GM12878 (cell line): ENCODE measurements at regions not wholly inside any gene's neighbourhood (a gene's known extent, or its start where the extent isn't known, plus 50 kb on each side); places are given as distances from the start of the nearest gene placed in this dataset.
"Not testable (repeated sequence)": the region's sequence is repeated elsewhere in the genome, so short reads cannot be mapped to it uniquely, and the experiment has no call there.

Experiments used
- ATAC-seq: fragments of 200-7000 bp; cut with Tn5 transposase; 3 replicates; pipeline ENCODE4 v1.9.1; 2020; ENCODE audit warnings: mild to moderate bottlenecking, moderate library complexity
- BruUV-seq: library from RNA; stranded (reverse); fragments of 400-500 nt; replicated peaks from 2 replicates; lab custom pipeline; 2021; lab: Mats Ljungman, UMichigan
- CTCF ChIA-PET: fragments of 300-600 bp; sonication (Branson Sonifier 250); formaldehyde crosslinking; extraction: SDS; loops from one replicate; lab custom pipeline; 2021; ENCODE audit warnings: inconsistent platforms; lab: Yijun Ruan, JAX
- POLR2A ChIA-PET: fragments of 350-600 bp; formaldehyde crosslinking; extraction: SDS; loops from one replicate; lab custom pipeline; 2021; ENCODE audit warnings: inconsistent platforms; lab: Charles Lee
- RAD21 ChIA-PET: fragments of 300-600 bp; sonication (Branson Sonifier 250); formaldehyde crosslinking; loops from one replicate; lab custom pipeline; 2023; ENCODE audit warnings: antibody characterized with exemption; ENCODE audit not compliant: unreplicated experiment; lab: Charles Lee
- SMC1A ChIA-PET: fragments of 300-600 bp; sonication (Branson Sonifier 250); formaldehyde crosslinking; loops from one replicate; lab custom pipeline; 2023; ENCODE audit not compliant: unreplicated experiment, uncharacterized antibody; lab: Charles Lee
- DNase-seq: peaks from one replicate; pipeline ENCODE4 v3.0.0-alpha.2; 2011; ENCODE audit warnings: low read depth, low spot score
- FAIRE-seq: peaks from 3 replicates; lab custom pipeline; 2011; peaks lifted over from hg19 to GRCh38; lab: Jason Lieb, UNC
- H2AFZ ChIP-seq: 2 replicates; pipeline ENCODE4 v1.6.0; 2011; ENCODE audit warnings: low read depth, low read length, control low read depth; ENCODE audit not compliant: control insufficient read depth
- H3K27ac ChIP-seq: 2 replicates; pipeline ENCODE4 v1.5.1; 2011; ENCODE audit warnings: control low read depth; ENCODE audit not compliant: control insufficient read depth, insufficient read depth
- H3K27me3 ChIP-seq, 2 experiments: replicated peaks in 1 of 2; 2 replicates each; pipeline versions ENCODE4 v1.6.0 to v1.6.1; 2011; ENCODE audit warnings: low read length in 1 of 2; ENCODE audit not compliant: control insufficient read depth in 2 of 2, insufficient read depth in 2 of 2
- H3K36me3 ChIP-seq, 2 experiments: 2 replicates each; pipeline ENCODE4 v1.5.1; 2011; ENCODE audit warnings: low read length in 1 of 2; ENCODE audit not compliant: control insufficient read depth in 2 of 2, insufficient read depth in 2 of 2
- H3K4me1 ChIP-seq: 2 replicates; pipeline ENCODE4 v1.6.1; 2011; ENCODE audit warnings: mild to moderate bottlenecking, low read length, moderate library complexity, mixed read lengths; ENCODE audit not compliant: control insufficient read depth, insufficient read depth
- H3K4me2 ChIP-seq: 2 replicates; pipeline ENCODE4 v1.6.0; 2011; ENCODE audit warnings: control low read depth; ENCODE audit not compliant: control insufficient read depth, insufficient read depth
- H3K4me3 ChIP-seq: fragments of 200-600 bp; sonication (generic); 2 replicates; pipeline ENCODE4 v1.5.1; 2016
- H3K79me2 ChIP-seq: 2 replicates; pipeline ENCODE4 v1.6.0; 2011; ENCODE audit warnings: low read length; ENCODE audit not compliant: control insufficient read depth, insufficient read depth
- H3K9ac ChIP-seq: 2 replicates; pipeline ENCODE4 v1.8.0; 2011; ENCODE audit warnings: low read length, control low read depth, mixed read lengths; ENCODE audit not compliant: control insufficient read depth, insufficient read depth
- H3K9me3 ChIP-seq: replicated peaks from 3 replicates; pipeline ENCODE4 v1.5.1; 2011; ENCODE audit warnings: mild to moderate bottlenecking, low read length; ENCODE audit not compliant: control insufficient read depth, insufficient read depth
- H4K20me1 ChIP-seq: 2 replicates; pipeline ENCODE4 v1.6.0; 2011; ENCODE audit not compliant: control insufficient read depth, insufficient read depth
- CREB1 ChIP-seq: IDR thresholded peaks from 2 replicates; pipeline ENCODE4 v1.6.1; 2012; ENCODE audit warnings: low read depth, mild to moderate bottlenecking, inconsistent platforms
- EZH2 ChIP-seq: IDR thresholded peaks from 2 replicates; pipeline ENCODE4 v1.6.1; 2012; ENCODE audit warnings: low read depth, mild to moderate bottlenecking, control low read depth, inconsistent platforms, low read length, borderline replicate concordance; ENCODE audit not compliant: control insufficient read depth
- HCFC1 ChIP-seq: fragments of 150-350 bp; IDR thresholded peaks from 2 replicates; pipeline ENCODE4 v1.6.1; 2014; ENCODE audit warnings: low read length
- JUNB ChIP-seq: IDR thresholded peaks from 2 replicates; pipeline ENCODE4 v1.6.1; 2016; ENCODE audit warnings: antibody characterized with exemption, mild to moderate bottlenecking
- MYC ChIP-seq: IDR thresholded peaks from 2 replicates; pipeline ENCODE4 v1.6.1; 2011; ENCODE audit warnings: mild to moderate bottlenecking, low read length, moderate library complexity, inconsistent platforms; ENCODE audit not compliant: insufficient read depth, insufficient replicate concordance, insufficient read length, severe bottlenecking
- NFYB ChIP-seq: IDR thresholded peaks from 2 replicates; pipeline ENCODE4 v1.6.1; 2011; ENCODE audit warnings: low read depth, mild to moderate bottlenecking, low read length, improper control_type of control experiment, moderate library complexity; ENCODE audit not compliant: insufficient read depth
- NR2C2 ChIP-seq: IDR thresholded peaks from 2 replicates; pipeline ENCODE4 v1.6.1; 2011; ENCODE audit warnings: borderline replicate concordance, low read depth; ENCODE audit not compliant: control insufficient read depth, insufficient read length
- POLR2AphosphoS2 ChIP-seq: IDR thresholded peaks from 2 replicates; pipeline ENCODE4 v1.6.1; 2011; ENCODE audit warnings: low read depth, mild to moderate bottlenecking, low read length, improper control_type of control experiment, moderate library complexity
- TCF7 ChIP-seq: IDR thresholded peaks from 2 replicates; pipeline ENCODE4 v1.6.1; 2014; ENCODE audit warnings: antibody characterized with exemption, borderline replicate concordance
- ZNF274 ChIP-seq: IDR thresholded peaks from one replicate; pipeline ENCODE4 v1.8.0; 2011; ENCODE audit not compliant: insufficient read length, insufficient read depth
- ZZZ3 ChIP-seq: IDR thresholded peaks from 2 replicates; pipeline ENCODE4 v1.6.1; 2011; ENCODE audit warnings: low read depth; ENCODE audit not compliant: control insufficient read depth, insufficient read length
- WGBS: methylation state at CpG from one replicate; pipeline ENCODE4 v1.1.6; 2016; ENCODE audit warnings: low lambda C conversion rate; ENCODE audit not compliant: insufficient replicate concordance, insufficient coverage; ENCODE audit errors: missing lambda C conversion rate; 5-methylcytosine and 5-hydroxymethylcytosine counted together
- in situ Hi-C: fragments of 300-500 bp; cut with MboI; formaldehyde crosslinking; loops from 9 replicates; pipeline ENCODE4 v1.14.3; 2018; ENCODE audit warnings: mixed read lengths
- intact Hi-C: fragments of 100-400 bp; cut with micrococcal nuclease; formaldehyde crosslinking; loops from one replicate; pipeline ENCODE4 v1.14.2; 2022; ENCODE audit not compliant: unreplicated experiment
- TF ChIP-seq, protein P1 (sequence below): fragments of 450-650 bp; IDR thresholded peaks from 2 replicates; pipeline ENCODE4 v1.6.1; 2016; ENCODE audit warnings: mild to moderate bottlenecking
- TF ChIP-seq, protein P2 (sequence below): IDR thresholded peaks from 2 replicates; pipeline ENCODE4 v1.6.1; 2012; ENCODE audit warnings: low read length, inconsistent platforms
- TF ChIP-seq, protein P3 (sequence below): fragments of 450-650 bp; conservative IDR thresholded peaks from 2 replicates; pipeline ENCODE4 v1.6.1; 2017; ENCODE audit warnings: mild to moderate bottlenecking, moderate library complexity

DNA sequence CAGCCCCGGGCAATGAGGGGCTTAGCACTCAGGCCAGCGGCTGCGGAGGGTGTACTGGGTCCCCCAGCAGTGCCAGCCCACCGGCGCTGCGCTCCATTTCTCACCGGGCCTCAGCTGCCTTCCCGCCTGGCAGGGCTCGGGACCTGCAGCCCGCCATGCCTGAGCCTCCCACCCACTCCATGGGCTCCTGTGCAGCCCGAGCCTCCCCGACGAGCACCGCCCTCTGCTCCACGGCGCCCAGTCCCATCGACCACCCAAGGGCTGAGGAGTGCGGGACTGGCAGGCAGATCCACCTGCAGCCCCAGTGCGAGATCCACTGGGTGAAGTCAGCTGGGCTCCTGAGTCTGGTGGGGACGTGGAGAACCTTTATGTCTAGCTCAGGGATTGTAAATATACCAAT, 63.9 kb upstream of the TEX13C start:
- H3K27me3 ChIP-seq, H3K27ac ChIP-seq, H3K9ac ChIP-seq, H2AFZ ChIP-seq, H3K9me3 ChIP-seq, H3K4me3 ChIP-seq, H4K20me1 ChIP-seq, BruUV-seq, RAD21 ChIA-PET, DNase-seq, H3K79me2 ChIP-seq, CTCF ChIA-PET, intact Hi-C loops, in situ Hi-C loops, FAIRE-seq, POLR2A ChIA-PET, H3K36me3 ChIP-seq, H3K4me1 ChIP-seq, ATAC-seq, H3K4me2 ChIP-seq: not testable (repeated sequence)
- SMC1A ChIA-PET, result interaction anchor here (1.9 kb wide), 1 partner anchor 20 kb away, joined by 4 read pairs; no protein-coding TSS in a partner anchor
- 74% methylated on average over 20 of the region's 20 CpGs for WGBS

DNA sequence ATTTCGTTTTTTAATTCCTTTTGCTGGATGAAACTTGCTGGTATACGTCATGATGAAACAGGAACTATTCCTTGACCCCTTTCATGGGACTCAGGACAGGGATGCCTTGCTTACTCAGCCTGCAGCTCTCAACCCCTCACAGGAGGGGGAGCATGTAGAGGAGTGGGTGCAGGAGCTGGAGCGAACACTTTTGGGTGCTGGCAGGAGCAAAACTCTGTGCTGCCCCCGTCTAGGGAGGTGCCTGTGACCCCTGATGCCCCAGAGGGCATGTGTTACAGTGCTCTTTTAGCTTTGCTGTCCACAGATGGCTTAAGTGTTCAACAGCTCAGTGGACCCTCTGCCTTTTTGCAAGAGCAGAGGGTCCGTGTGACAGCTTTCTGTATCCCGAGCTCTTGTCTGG, 56.8 kb upstream of the TEX13C start:
- Histone ChIP-seq H3K27ac (no peak overlapping the region), H3K27me3 (no peaks in the 10 kb centered on the region), H3K9me3 (no peaks in the 10 kb centered on the region), H3K79me2 (no peaks in the 10 kb centered on the region), H3K4me1 (no peaks in the 10 kb centered on the region), H3K36me3 (no peaks in the 10 kb centered on the region), H3K9ac (no peak overlapping the region), H3K4me2 (no peak overlapping the region), H4K20me1 (no peaks in the 10 kb centered on the region), H2AFZ (no peak overlapping the region), H3K4me3 (no peak overlapping the region)
- in situ Hi-C loops, result no loop called here
- ChIA-PET SMC1A (no interaction called here), CTCF (no interaction called here), POLR2A (no interaction called here), RAD21 (no interaction called here)
- FAIRE-seq (no peak), DNase-seq (no peak), ATAC-seq (no peak)
- 22% methylated on average over 6 of the region's 6 CpGs for WGBS
- no TSS peak for BruUV-seq
- intact Hi-C loops, result no loop called here
- TF ChIP-seq ZZZ3, result no peak
- TF ChIP-seq POLR2AphosphoS2, result no peak
- TF ChIP-seq NR2C2, result no peak
- no peak for TF ChIP-seq CREB1
- TF ChIP-seq ZNF274, result no peak
- no peak for TF ChIP-seq EZH2
- TF ChIP-seq, protein P1, sequence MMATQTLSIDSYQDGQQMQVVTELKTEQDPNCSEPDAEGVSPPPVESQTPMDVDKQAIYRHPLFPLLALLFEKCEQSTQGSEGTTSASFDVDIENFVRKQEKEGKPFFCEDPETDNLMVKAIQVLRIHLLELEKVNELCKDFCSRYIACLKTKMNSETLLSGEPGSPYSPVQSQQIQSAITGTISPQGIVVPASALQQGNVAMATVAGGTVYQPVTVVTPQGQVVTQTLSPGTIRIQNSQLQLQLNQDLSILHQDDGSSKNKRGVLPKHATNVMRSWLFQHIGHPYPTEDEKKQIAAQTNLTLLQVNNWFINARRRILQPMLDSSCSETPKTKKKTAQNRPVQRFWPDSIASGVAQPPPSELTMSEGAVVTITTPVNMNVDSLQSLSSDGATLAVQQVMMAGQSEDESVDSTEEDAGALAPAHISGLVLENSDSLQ, result no peak
- no peak for TF ChIP-seq NFYB
- no peak for TF ChIP-seq HCFC1
- no peak for TF ChIP-seq MYC
- TF ChIP-seq JUNB, result no peak
- TF ChIP-seq, protein P2, sequence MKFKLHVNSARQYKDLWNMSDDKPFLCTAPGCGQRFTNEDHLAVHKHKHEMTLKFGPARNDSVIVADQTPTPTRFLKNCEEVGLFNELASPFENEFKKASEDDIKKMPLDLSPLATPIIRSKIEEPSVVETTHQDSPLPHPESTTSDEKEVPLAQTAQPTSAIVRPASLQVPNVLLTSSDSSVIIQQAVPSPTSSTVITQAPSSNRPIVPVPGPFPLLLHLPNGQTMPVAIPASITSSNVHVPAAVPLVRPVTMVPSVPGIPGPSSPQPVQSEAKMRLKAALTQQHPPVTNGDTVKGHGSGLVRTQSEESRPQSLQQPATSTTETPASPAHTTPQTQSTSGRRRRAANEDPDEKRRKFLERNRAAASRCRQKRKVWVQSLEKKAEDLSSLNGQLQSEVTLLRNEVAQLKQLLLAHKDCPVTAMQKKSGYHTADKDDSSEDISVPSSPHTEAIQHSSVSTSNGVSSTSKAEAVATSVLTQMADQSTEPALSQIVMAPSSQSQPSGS, result no peak
- no peak for TF ChIP-seq TCF7
- TF ChIP-seq, protein P3, sequence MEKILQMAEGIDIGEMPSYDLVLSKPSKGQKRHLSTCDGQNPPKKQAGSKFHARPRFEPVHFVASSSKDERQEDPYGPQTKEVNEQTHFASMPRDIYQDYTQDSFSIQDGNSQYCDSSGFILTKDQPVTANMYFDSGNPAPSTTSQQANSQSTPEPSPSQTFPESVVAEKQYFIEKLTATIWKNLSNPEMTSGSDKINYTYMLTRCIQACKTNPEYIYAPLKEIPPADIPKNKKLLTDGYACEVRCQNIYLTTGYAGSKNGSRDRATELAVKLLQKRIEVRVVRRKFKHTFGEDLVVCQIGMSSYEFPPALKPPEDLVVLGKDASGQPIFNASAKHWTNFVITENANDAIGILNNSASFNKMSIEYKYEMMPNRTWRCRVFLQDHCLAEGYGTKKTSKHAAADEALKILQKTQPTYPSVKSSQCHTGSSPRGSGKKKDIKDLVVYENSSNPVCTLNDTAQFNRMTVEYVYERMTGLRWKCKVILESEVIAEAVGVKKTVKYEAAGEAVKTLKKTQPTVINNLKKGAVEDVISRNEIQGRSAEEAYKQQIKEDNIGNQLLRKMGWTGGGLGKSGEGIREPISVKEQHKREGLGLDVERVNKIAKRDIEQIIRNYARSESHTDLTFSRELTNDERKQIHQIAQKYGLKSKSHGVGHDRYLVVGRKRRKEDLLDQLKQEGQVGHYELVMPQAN, result no peak
